Thoracic aorta (tissue), 2 donors: ENCODE measurements at regions not wholly inside any gene's neighbourhood (a gene's known extent, or its start where the extent isn't known, plus 50 kb on each side); places are given as distances from the start of the nearest gene placed in this dataset.

Source experiments
- ATAC-seq: fragments of 150-250 bp; one replicate; pipeline ENCODE4 v1.8.0; 2017; ENCODE audit warnings: low read depth; ENCODE audit not compliant: insufficient number of reproducible peaks, low FRiP score
- DNase-seq: peaks from one replicate; pipeline ENCODE4 v3.0.0-alpha.2; 2020; ENCODE audit warnings: low spot score
- H3K27ac ChIP-seq, 2 donors: fragments of 200-600 bp; sonication (generic); 1 replicate in 1 of 2; 2 replicates in 1 of 2; pipeline ENCODE4 v1.5.1; 2016; ENCODE audit warnings: mild to moderate bottlenecking in 2 of 2, moderate library complexity in 2 of 2
- H3K27me3 ChIP-seq: fragments of 200-600 bp; sonication (generic); replicated peaks from 2 replicates; pipeline ENCODE4 v1.6.0; 2016; ENCODE audit warnings: mild to moderate bottlenecking; ENCODE audit not compliant: insufficient read depth
- H3K36me3 ChIP-seq: fragments of 200-600 bp; sonication (generic); one replicate; pipeline ENCODE4 v1.5.1; 2016
- H3K4me1 ChIP-seq, 2 donors: fragments of 200-600 bp; sonication (generic); 1 replicate in 1 of 2; 2 replicates in 1 of 2; pipeline versions ENCODE4 v1.5.1 to v1.6.0; 2016; ENCODE audit warnings: low read depth in 2 of 2, mild to moderate bottlenecking in 1 of 2; ENCODE audit not compliant: control insufficient read depth in 1 of 2
- H3K4me3 ChIP-seq: fragments of 200-600 bp; sonication (generic); 2 replicates; pipeline ENCODE4 v1.5.1; 2016; ENCODE audit warnings: mild to moderate bottlenecking
- H3K9me3 ChIP-seq: fragments of 200-600 bp; sonication (generic); 2 replicates; pipeline ENCODE4 v1.5.1; 2016
- CTCF ChIP-seq: fragments of 200-600 bp; sonication (generic); IDR thresholded peaks from one replicate; pipeline ENCODE4 v1.5.1; 2019; ENCODE audit warnings: antibody characterized with exemption

GRCh38 chr13:103395139-103395538, 328.9 kb upstream of the SLC10A2 start:
- Histone ChIP-seq H3K27ac (no peak overlapping the region), H3K4me1 (no peaks in the 10 kb centered on the region), H3K9me3 (no peaks in the 10 kb centered on the region), H3K36me3 (no peaks in the 10 kb centered on the region), H3K4me3 (no peak overlapping the region), H3K27me3 (no peaks in the 10 kb centered on the region)
- ATAC-seq (no peak), DNase-seq (no peak)
- no peak for TF ChIP-seq CTCF

- Histone ChIP-seq H3K4me3 (no peak overlapping the region), H3K9me3 (no peaks in the 10 kb centered on the region), H3K27ac (no peak overlapping the region), H3K27me3 (no peaks in the 10 kb centered on the region), H3K36me3 (no peaks in the 10 kb centered on the region), H3K4me1 (no peaks in the 10 kb centered on the region)
- DNase-seq = no peak
- no peak for ATAC-seq
- TF ChIP-seq CTCF = no peak
Measured at GRCh38 chr13:103394618-103395017, 328.4 kb upstream of the SLC10A2 start.

GRCh38 chr13:103391936-103392335, 325.7 kb upstream of the SLC10A2 start:
- Histone ChIP-seq H3K9me3 (no peaks in the 10 kb centered on the region), H3K27me3 (no peaks in the 10 kb centered on the region), H3K4me3 (no peak overlapping the region), H3K4me1 (no peaks in the 10 kb centered on the region), H3K36me3 (no peaks in the 10 kb centered on the region), H3K27ac (no peak overlapping the region)
- TF ChIP-seq CTCF = no peak
- DNase-seq (no peak), ATAC-seq (no peak)

- DNase-seq (no peak), ATAC-seq (no peak)
- TF ChIP-seq CTCF = no peak
- no peaks in the 10 kb centered on the region for H3K36me3 ChIP-seq
- H3K4me1 ChIP-seq = no peaks in the 10 kb centered on the region
- no peak overlapping the region for H3K4me3 ChIP-seq
- H3K27me3 ChIP-seq = no peaks in the 10 kb centered on the region
- no peak overlapping the region for H3K27ac ChIP-seq
- H3K9me3 ChIP-seq = no peaks in the 10 kb centered on the region
Measured at GRCh38 chr13:103388839-103389238, 322.6 kb upstream of the SLC10A2 start.

GRCh38 chr13:103386341-103386740, 320.1 kb upstream of the SLC10A2 start:
- ATAC-seq = no peak

More at GRCh38 chr13:103386341-103386740, 320.1 kb upstream of the SLC10A2 start:
- Histone ChIP-seq H3K4me3 (no peak overlapping the region), H3K36me3 (no peaks in the 10 kb centered on the region), H3K9me3 (no peaks in the 10 kb centered on the region), H3K4me1 (no peaks in the 10 kb centered on the region), H3K27ac (no peak overlapping the region), H3K27me3 (no peaks in the 10 kb centered on the region)
- TF ChIP-seq CTCF = no peak
- no peak for DNase-seq
